ENCODE measurements at regions not wholly inside any gene's neighbourhood (a gene's known extent, or its start where the extent isn't known, plus 50 kb on each side); places are given as distances from the start of the nearest gene placed in this dataset.

DNA sequence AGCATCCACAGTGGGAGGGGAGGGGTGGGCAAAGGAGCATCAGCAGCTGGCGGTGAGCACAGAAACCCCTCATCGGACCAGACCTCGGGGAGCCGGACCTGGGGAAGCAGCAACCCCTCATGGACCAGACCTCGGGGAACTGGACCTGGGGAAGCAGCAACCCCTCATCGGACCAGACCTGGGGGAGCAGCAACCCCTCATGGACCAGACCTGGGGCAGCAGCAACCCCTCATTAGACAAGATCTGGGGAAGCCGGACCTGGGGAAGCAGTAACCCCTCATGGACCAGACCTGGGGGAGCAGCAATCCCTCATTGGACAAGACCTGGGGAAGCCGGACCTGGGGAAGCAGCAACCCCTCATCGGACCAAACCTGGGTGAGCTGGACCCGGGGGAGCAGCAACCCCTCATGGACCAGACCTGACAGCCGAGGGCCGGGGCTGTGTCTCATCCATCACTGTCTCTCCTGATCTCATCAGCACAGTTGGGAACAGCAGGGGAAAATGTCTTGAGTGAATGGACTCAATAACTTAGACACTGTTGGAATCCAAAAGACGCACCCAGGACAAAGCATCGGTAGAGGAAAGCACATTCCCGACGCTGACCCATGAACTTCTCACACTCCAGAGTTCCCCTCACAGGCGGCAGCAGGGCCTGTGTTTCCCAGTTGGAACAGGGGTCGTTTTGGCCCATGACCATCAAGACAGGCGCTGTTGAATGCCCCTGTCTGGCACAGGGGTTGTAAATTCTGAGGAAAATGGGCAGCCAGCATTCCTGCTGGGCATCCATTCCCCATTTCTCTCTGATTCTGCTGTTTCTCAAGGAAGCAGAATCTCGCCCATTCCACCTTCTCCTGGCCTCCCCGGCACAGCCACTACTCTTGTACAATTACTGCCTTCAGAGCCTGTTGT is 1494.6 kb downstream of the TBC1D22A start:
- no peak for DNase-seq
- Histone ChIP-seq H3K4me3 (no peak overlapping the region), H3K9me3 (no peaks in the 10 kb centered on the region), H3K4me1 (no peaks in the 10 kb centered on the region), H3K27ac (no peak overlapping the region), H3K27me3 (peaks cover 0 to 54% (median 0%) of the 10 kb centered on the region in 4 donors), H3K36me3 (no peaks in the 10 kb centered on the region)
- intact Hi-C loops (cut with DNase I), result no loop called here
- WGBS, 2 donors, result 76 to 81% methylated on average over 8 to 14 of the region's 21 CpGs
- TF ChIP-seq, protein P1, sequence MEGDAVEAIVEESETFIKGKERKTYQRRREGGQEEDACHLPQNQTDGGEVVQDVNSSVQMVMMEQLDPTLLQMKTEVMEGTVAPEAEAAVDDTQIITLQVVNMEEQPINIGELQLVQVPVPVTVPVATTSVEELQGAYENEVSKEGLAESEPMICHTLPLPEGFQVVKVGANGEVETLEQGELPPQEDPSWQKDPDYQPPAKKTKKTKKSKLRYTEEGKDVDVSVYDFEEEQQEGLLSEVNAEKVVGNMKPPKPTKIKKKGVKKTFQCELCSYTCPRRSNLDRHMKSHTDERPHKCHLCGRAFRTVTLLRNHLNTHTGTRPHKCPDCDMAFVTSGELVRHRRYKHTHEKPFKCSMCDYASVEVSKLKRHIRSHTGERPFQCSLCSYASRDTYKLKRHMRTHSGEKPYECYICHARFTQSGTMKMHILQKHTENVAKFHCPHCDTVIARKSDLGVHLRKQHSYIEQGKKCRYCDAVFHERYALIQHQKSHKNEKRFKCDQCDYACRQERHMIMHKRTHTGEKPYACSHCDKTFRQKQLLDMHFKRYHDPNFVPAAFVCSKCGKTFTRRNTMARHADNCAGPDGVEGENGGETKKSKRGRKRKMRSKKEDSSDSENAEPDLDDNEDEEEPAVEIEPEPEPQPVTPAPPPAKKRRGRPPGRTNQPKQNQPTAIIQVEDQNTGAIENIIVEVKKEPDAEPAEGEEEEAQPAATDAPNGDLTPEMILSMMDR (IDR thresholded peaks at IDR 0.05), result no peak
- TF ChIP-seq POLR2A (IDR thresholded peaks at IDR 0.05), result no peak

DNA sequence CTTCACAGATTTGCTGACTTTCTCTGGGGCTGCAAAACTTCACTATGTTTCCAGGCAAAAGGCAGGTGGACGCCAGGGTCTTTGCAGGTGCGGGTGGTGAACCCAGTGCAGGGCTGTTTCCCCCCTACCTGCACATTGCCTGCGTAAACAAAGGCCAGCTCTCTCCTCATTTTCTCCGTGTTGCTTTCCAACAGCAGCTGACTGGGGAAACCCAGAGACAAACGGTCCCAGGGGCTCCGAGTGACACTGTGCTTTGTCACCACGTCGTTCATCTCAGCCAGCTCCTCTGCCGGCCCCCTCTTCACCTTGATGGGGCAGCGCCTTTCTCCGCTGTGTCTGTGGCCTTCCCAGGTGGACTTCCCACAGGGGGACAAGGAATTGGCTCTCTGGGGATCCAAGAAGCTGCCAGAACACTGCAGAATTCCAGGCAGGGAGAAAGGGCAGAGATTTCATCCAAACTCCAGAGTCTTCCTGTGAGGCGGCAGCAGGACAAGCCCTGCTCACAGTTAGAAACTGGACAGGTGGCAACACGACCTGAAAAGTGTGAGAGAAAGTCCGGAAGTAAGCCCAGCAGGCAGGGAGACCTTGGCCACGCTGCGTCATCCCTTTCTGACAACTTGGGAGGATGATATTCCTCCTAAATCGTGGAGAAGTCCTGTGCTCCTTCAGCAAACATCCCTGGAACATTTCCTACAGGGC is 1493.7 kb downstream of the TBC1D22A start:
- H3K4me1 ChIP-seq, result no peaks in the 10 kb centered on the region
- intact Hi-C loops (cut with DNase I), result no loop called here
- 55 to 57% methylated on average over 7 to 12 of the region's 17 CpGs for WGBS, 2 donors
- no peak overlapping the region for H3K4me3 ChIP-seq
- H3K27me3 ChIP-seq, result peaks cover 0 to 56% (median 0%) of the 10 kb centered on the region in 4 donors
- H3K9me3 ChIP-seq, result no peaks in the 10 kb centered on the region
- DNase-seq, result no peak
- no peaks in the 10 kb centered on the region for H3K36me3 ChIP-seq
- TF ChIP-seq, protein P1 (IDR thresholded peaks at IDR 0.05), result no peak
- TF ChIP-seq POLR2A (IDR thresholded peaks at IDR 0.05), result no peak
- no peak overlapping the region for H3K27ac ChIP-seq

DNA sequence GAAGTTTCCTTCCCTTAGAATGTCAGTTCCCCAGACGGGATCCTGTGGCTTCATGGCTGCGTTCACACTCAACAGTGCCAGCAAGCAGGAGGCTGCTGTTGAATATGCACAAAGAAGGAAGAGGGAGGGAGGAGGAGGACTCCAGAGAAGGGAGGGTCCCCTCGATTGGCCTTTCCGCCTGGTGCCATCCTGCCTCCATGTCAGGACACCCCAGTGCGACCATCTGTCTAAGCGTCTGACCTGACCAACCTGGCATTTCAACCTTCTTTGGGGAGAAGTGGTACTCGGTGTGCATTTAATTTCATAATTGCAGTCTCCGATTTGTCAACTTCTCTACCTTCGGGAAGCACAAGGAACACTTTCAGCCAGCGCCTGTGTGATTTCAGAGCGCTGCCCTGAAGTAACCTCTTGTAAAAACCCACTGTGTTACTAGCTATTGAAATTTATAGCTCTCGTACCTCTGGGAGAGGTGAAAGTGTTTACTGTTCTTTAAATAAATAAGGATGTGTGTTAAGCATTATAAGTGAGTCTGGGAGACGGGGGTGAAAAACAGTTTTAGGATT is 1491.9 kb downstream of the TBC1D22A start:
- WGBS, 2 donors, result 18 to 29% methylated on average over 12 to 13 of the region's 13 CpGs
- no peaks in the 10 kb centered on the region for H3K9me3 ChIP-seq
- H3K4me3 ChIP-seq, result no peak overlapping the region
- H3K27ac ChIP-seq, result no peak overlapping the region
- peaks cover 0 to 69% (median 0%) of the 10 kb centered on the region in 4 donors for H3K27me3 ChIP-seq
- intact Hi-C loops (cut with DNase I), result no loop called here
- H3K4me1 ChIP-seq, result no peaks in the 10 kb centered on the region
- DNase-seq, result no peak
- H3K36me3 ChIP-seq, result no peaks in the 10 kb centered on the region
- TF ChIP-seq POLR2A (IDR thresholded peaks at IDR 0.05), result no peak
- TF ChIP-seq, protein P1 (IDR thresholded peaks at IDR 0.05), result no peak

DNA sequence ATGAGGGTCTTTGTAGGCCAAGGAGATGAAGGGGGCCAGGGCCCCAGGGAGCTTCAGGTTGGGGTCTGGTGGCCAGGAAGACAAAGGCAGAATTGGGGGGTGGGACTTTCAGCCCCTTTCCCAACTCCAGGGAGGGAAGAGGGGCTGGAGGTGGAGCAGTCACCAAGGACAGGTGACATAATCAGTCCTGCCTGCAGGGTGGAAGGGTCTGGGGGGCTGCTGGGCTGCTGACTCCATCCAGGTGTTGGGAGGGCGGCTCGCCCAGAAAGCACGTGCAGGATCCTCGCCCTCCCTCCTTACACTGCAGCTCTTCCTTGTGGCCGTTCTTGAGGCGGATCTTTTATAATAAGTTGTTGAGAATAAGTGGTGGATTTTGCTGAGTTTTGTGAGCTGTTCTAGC is 1491.1 kb downstream of the TBC1D22A start:
- 44 to 57% methylated on average over 6 of the region's 6 CpGs for WGBS, 2 donors
- intact Hi-C loops (cut with DNase I), result no loop called here
- H3K27ac ChIP-seq, result no peak overlapping the region
- no peak overlapping the region for H3K4me3 ChIP-seq
- no peaks in the 10 kb centered on the region for H3K36me3 ChIP-seq
- H3K9me3 ChIP-seq, result no peaks in the 10 kb centered on the region
- no peak for DNase-seq
- H3K27me3 ChIP-seq, result peaks cover 0 to 69% (median 0%) of the 10 kb centered on the region in 4 donors
- TF ChIP-seq, protein P1 (IDR thresholded peaks at IDR 0.05), result no peak
- no peak for TF ChIP-seq POLR2A (IDR thresholded peaks at IDR 0.05)
- no peaks in the 10 kb centered on the region for H3K4me1 ChIP-seq

DNA sequence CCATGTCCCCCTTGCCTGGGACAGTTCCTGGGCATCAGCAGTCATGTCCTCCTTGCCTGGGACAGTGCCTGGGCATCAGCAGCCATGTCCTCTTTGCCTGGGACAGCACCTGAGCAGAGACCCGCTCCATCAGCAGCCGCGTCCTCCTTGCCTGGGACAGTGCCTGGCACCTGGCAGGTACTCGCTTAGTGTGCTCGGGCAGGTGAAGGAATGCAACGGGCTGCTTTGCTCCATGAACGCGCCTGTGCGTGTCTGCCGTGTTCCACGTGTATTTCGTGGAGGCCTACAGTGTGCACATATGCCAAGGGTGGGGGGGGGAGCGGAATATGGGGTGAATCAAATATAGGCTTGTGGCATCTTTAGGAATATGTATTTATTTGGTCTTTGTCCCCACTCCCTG is 1490.7 kb downstream of the TBC1D22A start:
- intact Hi-C loops (cut with DNase I), result no loop called here
- no peak for DNase-seq

More for the DNA sequence above, 1490.7 kb downstream of the TBC1D22A start:
- Histone ChIP-seq H3K27me3 (peaks cover 0 to 69% (median 0%) of the 10 kb centered on the region in 4 donors), H3K4me1 (no peaks in the 10 kb centered on the region), H3K4me3 (no peak overlapping the region), H3K9me3 (no peaks in the 10 kb centered on the region), H3K27ac (no peak overlapping the region), H3K36me3 (no peaks in the 10 kb centered on the region)
- TF ChIP-seq, protein P1 (IDR thresholded peaks at IDR 0.05), result no peak
- no peak for TF ChIP-seq POLR2A (IDR thresholded peaks at IDR 0.05)
- 60 to 69% methylated on average over 1 to 4 of the region's 13 CpGs for WGBS, 2 donors

All from esophagus squamous epithelium (tissue), 5 donors.